GM19023 (cell line): ENCODE measurements at regions not wholly inside any gene's neighbourhood (a gene's known extent, or its start where the extent isn't known, plus 50 kb on each side); places are given as distances from the start of the nearest gene placed in this dataset.

Experiments used
- ATAC-seq: cut with Tn5 transposase; IDR thresholded peaks from one replicate; pipeline ENCODE4 v1.9.1; 2021; ENCODE audit warnings: mild to moderate bottlenecking, moderate library complexity; ENCODE audit not compliant: unreplicated experiment

- ATAC-seq = no peak
Observed at GRCh38 chr7:109996411-109996810, 1094.5 kb upstream of the LRRN3 start.

- no peak for ATAC-seq
Observed at GRCh38 chr7:109996927-109997326, 1094.0 kb upstream of the LRRN3 start.

- no peak for ATAC-seq
Observed at GRCh38 chr7:109997837-109998236, 1093.1 kb upstream of the LRRN3 start.

DNA sequence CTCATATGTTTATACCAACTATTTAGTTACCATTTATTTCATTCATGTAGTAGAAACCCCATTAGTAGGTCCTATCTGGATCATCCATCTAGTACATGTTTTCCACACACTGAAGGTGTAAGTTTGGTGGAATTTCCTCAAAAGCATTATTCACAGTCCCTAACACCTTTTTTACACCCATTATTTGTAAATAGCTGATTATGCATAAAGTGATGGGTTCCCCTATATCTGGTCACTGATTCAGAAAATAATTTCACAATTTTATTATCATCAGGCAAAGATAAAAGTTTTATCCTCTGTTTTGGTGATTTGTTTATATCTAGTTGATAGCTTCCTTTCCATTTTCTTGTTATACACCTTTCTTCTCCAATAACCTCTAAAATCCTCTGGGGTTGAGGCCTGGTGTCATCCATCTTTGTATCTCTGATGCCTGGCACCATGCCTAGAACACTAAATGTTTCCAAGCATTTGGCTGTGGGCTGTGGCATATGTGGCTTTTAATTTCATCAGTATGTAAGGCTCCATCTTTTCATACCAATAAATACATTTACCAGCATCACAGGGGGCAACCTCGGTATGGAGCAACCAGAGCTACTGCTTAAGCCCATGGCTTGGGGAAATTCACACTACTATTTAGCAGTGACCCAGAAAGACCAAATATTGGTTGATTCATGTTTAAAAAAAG lies 1089.5 kb upstream of the LRRN3 start:
- no peak for ATAC-seq

DNA sequence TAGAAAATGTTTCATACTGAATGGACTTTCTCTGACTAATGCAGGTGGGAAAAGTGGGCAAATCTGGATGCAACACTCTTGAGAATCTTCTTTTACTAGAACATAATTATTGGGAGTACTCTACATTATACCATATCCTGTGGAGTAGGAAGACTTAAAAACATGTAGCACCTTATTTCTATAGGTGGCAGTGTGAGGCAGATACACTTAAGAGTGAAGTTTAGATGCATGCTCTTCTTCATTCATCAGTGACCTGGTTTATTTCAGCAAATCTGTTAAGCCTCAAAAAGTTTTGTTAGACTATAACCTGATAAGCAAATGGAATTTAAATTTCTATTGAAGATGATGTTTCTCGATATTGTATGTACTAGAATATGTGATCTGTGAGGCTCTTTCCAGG lies 1087.1 kb upstream of the LRRN3 start:
- ATAC-seq = no peak

- ATAC-seq = peak; percentile 49
Observed at GRCh38 chr7:110007320-110008063, 1083.4 kb upstream of the LRRN3 start.

DNA sequence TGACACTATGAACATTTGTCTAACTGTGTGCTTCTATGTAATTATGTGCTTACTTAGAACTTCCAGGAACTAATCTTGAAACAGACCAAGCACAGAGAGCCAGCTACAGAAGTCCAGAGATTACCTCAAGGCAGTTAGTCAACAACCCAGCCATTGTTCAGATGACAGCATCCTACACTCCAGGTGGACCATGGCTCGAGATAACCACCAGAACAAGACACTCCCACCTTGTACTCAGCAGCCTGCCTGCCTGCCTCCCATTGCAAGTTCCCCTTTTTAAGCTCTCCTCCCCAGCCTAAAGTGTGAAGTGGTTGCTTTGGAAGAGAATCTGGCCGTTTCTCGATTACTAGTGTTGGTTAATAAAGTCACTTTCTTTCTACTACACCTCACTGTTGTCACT lies 1080.6 kb upstream of the LRRN3 start:
- peak; percentile 62 for ATAC-seq

GRCh38 chr7:110017405-110017804 lies 1073.5 kb upstream of the LRRN3 start:
- ATAC-seq = no peak

DNA sequence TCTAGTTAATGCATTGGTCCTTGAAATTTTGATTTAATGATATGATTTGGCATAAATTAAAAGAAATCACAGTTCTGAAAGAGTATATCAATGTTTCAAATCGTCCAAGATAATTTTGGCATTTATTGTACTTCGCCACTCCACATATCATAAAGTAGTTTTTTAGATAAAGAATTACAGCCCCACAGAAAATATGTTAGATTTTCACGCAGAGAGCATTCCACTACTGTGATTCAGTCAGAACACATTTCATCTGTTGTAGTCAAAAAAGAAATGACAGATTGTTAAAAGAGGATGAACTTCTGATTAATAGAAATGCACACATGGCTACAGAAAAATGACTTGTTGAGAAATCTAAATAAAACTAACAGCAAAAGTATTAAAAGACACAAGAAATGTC lies 1063.5 kb upstream of the LRRN3 start:
- ATAC-seq = no peak

DNA sequence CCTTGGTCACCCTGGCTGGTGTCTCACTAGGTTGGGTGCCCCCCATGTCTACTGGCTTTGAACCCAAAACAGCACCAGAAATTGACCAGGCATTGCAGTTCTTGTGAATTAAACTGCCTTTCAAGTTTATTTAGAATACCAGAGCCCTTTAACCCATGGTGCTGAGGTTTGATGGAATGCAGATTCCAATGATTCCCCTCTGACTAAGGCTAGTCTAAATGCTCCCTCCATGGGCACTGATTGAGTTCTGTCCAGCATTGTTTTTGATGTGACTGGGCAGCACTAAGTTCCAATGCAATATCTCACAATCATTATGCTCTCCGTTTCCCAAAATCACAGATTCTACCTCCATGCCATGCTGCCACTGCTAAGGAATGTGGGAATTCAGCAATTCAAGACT lies 1047.4 kb upstream of the LRRN3 start:
- no peak for ATAC-seq

DNA sequence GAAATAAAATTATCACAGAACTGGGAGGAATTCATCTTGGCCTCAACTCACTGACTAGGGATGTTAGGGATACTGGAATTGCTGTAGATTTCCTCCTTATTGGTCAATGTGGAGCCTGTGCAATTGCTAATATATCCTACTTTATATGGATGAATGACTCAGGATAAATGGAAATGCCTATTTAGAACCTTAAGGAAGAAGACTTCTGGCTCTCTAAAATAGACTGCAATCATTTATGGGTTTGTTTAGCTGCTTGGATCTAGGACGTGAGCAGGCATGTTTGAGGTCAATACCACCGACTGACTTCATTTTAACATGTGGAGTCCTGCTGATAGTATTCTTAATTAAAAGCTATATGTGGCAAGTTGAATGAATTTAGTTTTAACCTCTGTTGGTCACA lies 1040.1 kb upstream of the LRRN3 start:
- ATAC-seq = no peak

DNA sequence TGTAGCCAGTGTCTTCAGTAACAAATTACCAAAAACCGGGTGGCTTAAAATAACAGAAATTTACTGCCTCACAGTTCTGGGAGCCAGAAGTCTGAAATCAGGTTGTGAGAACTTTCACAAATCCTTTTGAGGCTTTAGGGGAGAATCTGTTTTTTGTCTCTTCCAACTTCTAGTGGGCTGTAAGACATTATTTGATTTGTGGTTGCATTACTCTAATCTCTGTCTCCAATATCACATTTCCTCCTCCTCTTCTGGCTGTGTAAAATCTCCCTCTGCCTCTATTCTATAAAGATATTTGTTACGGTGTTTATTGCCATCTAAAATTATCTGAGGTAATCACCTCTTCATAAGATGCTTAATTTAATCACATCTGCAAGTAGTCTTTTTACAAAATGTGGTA lies 1039.6 kb upstream of the LRRN3 start:
- ATAC-seq = no peak

- no peak for ATAC-seq
Observed at GRCh38 chr7:110056331-110056730, 1034.6 kb upstream of the LRRN3 start.

DNA sequence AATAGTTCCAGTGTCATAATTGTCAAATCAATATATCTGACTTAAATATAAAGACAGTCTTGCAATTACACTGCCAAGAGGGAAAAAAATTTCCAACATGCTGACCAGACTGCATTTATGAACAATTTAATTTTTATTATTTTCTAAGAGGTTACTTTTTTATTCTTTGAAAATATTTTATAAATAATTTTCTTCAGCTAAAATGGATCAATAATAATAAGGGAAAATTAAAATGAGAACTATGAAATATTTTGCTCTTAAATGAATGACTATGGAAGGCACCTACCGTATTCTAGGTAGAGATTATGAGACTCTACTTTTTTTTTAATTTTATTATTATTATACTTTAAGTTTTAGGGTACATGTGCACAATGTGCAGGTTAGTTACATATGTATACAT lies 1032.5 kb upstream of the LRRN3 start:
- no peak for ATAC-seq

DNA sequence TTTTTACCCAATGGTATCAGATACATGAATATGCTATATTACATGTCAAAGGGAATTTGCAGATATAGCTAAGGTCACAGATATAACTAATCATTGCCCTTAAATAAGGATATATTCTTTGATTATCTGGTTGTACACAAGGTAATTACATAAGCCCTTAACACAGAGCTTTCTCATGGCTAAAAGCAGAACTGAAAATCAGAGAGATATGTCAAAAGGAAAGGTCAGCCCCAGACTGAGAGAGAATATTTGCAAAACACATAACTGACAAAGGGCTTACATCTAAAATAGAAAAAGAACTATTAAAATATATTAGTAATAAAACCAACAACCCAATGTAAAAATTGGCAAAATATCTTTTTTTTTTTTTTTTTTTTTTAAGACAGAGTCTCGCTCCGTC lies 1029.5 kb upstream of the LRRN3 start:
- ATAC-seq = no peak

DNA sequence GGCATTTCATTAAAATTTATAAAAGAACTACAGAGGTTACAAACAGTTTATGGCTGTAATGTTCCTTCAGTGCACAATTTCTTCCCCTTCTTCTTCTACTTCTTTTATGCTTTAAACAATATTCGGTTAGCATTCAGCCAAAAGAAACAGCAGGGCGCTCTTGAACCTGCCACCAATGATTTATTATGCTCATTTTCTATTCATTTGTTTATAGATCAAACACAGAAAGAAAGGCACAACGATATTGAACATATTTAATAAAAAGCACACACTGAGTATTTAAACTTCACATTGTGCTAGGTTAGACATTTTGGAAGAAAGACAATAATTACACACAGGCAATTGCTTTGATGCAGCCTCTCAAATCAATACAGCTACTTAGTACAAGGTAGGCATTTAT lies 1025.8 kb upstream of the LRRN3 start:
- ATAC-seq = no peak

GRCh38 chr7:110066843-110067242 lies 1024.1 kb upstream of the LRRN3 start:
- ATAC-seq = no peak

DNA sequence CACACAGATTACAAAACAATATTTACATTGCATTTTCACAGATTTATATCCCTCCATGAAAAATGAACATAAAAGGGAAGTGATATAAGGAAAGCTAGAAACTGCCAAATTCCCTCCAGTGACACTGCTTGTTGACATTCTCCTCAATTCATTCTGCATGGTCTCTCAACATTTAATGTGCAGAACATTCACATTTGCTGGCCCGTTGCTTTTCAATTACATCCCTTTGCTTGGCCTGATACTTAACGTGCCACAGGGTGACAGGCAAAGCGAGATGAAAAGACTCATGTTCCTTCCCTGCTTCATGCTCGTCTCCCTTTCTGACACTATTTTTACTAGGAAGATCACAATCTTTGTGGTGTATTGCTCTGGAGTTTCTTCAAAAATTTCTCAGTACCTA lies 1019.7 kb upstream of the LRRN3 start:
- no peak for ATAC-seq

DNA sequence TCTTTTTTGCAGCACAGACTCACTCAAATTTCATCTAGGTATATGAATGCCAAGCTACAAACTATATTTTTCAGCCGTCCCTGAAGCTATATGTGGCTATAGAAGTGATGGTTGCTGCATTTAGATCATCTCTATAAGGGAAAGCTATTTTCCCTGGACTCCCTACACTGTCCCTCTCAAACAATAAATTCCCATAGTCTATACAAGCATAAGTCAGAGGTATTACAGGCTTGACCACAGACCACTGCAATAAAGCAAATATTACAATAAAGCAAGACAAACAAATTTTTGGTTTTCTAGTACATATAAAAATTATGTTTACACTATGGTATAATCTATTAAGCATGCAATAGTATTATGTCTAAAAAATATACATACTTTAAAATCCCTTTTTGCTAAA lies 1015.5 kb upstream of the LRRN3 start:
- no peak for ATAC-seq

GRCh38 chr7:110076194-110076593 lies 1014.7 kb upstream of the LRRN3 start:
- no peak for ATAC-seq

DNA sequence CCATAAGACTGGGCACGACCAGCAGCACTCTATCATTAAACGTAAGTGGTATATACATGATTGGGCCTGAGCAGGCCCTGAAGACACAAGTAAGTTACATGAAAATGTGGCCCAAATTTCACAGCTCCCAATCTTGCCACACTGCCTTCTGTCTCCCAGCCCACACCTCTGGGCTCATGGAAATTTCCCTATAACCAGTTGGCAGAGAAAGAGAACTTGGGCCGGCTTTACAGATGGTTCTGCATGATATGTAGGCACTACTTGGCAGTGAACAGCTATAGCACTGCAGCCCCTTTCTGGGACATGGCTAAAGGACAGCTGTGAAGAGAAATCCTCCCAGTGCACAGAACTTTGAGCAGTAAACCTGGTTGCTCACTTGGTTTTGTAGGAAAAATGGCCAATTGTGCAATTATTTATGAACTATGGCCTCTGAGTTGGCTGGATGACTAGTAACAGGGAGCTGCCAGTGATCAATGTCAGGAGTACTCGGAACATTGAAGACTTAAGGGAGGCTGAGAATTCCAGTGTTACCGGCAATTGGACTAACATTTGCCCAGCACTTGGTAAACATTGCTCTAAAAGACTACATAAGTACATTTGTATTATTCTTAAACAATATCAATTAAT lies 1006.6 kb upstream of the LRRN3 start:
- no peak for ATAC-seq

- ATAC-seq = no peak
Observed at GRCh38 chr7:110090110-110090820, 1000.7 kb upstream of the LRRN3 start.
